ENCODE measurements at regions not wholly inside any gene's neighbourhood (a gene's known extent, or its start where the extent isn't known, plus 50 kb on each side); places are given as distances from the start of the nearest gene placed in this dataset.

DNA sequence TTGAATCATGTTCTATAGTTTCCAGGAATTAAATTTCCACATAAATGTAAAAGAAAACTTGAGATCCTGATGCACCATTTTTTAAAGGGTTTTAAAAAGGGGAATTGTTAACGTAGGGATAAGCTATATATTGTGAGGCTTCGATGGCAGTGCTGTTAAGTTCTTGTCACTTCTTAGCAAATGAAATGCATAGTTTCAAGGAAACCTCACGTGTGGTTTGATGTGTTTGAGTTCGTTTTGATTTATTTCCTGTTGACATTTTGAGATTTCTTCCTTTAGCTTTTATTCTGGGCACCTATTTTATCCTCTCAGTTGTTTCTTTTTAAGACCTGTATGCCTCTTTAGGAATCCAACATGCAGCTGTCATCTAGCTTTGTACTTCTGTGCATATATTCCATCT, 301.0 kb downstream of the DOCK8 start:
- Histone ChIP-seq H3K27me3 (ENCODE audit: control insufficient read depth in 3 of 3, insufficient read depth in 3 of 3, low read length in 3 of 3) (no peaks in the 10 kb centered on the region), H3K36me3 (ENCODE audit: control insufficient read depth in 3 of 3, insufficient read depth in 3 of 3, low read length in 3 of 3) (no peaks in the 10 kb centered on the region), H3K27ac (ENCODE audit: low read depth, low read length) (no peak overlapping the region), H3K4me1 (ENCODE audit: control insufficient read depth in 3 of 3, insufficient read depth in 3 of 3, low read length in 3 of 3) (no peaks in the 10 kb centered on the region), H3K4me3 (ENCODE audit: low read length in 3 of 3) (no peak overlapping the region), H3K9me3 (ENCODE audit: control insufficient read depth in 3 of 3, low read length in 3 of 3) (no peaks in the 10 kb centered on the region), H3K9ac (ENCODE audit: low read depth in 1 of 3, low read length in 3 of 3) (no peak overlapping the region)

DNA sequence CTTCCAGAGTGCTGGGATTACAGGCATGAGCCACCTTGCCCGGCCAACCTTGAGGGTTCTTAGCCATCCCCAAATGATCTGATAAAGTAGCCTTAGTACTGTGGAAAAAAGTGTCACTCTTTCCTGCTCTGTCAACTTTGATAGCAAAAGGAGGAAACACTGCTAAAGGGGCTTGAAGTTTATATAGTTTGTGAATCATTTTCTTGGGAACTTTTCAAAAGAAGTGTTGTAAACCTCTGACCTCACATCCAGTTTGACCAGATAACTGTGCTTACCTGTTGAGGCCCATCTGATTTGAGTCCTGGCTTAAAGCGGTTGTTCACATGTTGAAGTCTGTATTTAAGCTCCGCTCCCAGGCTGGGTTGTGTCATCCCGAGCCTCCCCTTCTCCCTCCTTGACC, 303.3 kb downstream of the DOCK8 start:
- H3K27me3 ChIP-seq (ENCODE audit: control insufficient read depth in 3 of 3, insufficient read depth in 3 of 3, low read length in 3 of 3) = no peaks in the 10 kb centered on the region
- no peaks in the 10 kb centered on the region for H3K9me3 ChIP-seq (ENCODE audit: control insufficient read depth in 3 of 3, low read length in 3 of 3)
- peaks cover 0 to 4% (median 0%) of the 10 kb centered on the region in 3 donors for H3K4me1 ChIP-seq (ENCODE audit: control insufficient read depth in 3 of 3, insufficient read depth in 3 of 3, low read length in 3 of 3)
- no peak overlapping the region for H3K4me3 ChIP-seq (ENCODE audit: low read length in 3 of 3)
- no peak overlapping the region for H3K9ac ChIP-seq (ENCODE audit: low read depth in 1 of 3, low read length in 3 of 3)
- H3K27ac ChIP-seq (ENCODE audit: low read depth, low read length) = no peak overlapping the region
- H3K36me3 ChIP-seq (ENCODE audit: control insufficient read depth in 3 of 3, insufficient read depth in 3 of 3, low read length in 3 of 3) = no peaks in the 10 kb centered on the region

DNA sequence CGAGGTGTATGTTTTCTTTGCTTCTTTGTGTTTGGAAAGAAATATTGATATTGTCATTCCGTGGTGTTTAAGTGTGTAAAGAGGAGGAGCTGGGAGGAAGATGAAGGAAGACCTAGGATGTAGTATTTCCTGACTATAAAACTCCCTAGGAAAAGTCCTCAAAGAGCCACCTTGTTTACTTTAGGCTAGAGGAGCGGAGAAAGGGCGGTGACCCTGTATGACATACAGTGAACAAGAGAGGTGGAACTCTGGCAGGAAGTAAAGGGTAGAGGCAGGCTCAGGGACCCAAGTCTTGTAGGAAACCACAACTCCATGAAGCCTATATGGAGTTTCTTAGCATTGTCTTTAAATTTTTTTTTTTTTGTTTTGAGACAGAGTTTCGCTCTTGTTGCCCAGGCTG, 303.9 kb downstream of the DOCK8 start:
- no peaks in the 10 kb centered on the region for H3K9me3 ChIP-seq (ENCODE audit: control insufficient read depth in 3 of 3, low read length in 3 of 3)
- H3K27ac ChIP-seq (ENCODE audit: low read depth, low read length) = no peak overlapping the region
- no peak overlapping the region for H3K9ac ChIP-seq (ENCODE audit: low read depth in 1 of 3, low read length in 3 of 3)
- H3K36me3 ChIP-seq (ENCODE audit: control insufficient read depth in 3 of 3, insufficient read depth in 3 of 3, low read length in 3 of 3) = no peaks in the 10 kb centered on the region
- H3K4me3 ChIP-seq (ENCODE audit: low read length in 3 of 3) = no peak overlapping the region
- H3K4me1 ChIP-seq (ENCODE audit: control insufficient read depth in 3 of 3, insufficient read depth in 3 of 3, low read length in 3 of 3) = peaks cover 0 to 4% (median 0%) of the 10 kb centered on the region in 3 donors
- H3K27me3 ChIP-seq (ENCODE audit: control insufficient read depth in 3 of 3, insufficient read depth in 3 of 3, low read length in 3 of 3) = no peaks in the 10 kb centered on the region

DNA sequence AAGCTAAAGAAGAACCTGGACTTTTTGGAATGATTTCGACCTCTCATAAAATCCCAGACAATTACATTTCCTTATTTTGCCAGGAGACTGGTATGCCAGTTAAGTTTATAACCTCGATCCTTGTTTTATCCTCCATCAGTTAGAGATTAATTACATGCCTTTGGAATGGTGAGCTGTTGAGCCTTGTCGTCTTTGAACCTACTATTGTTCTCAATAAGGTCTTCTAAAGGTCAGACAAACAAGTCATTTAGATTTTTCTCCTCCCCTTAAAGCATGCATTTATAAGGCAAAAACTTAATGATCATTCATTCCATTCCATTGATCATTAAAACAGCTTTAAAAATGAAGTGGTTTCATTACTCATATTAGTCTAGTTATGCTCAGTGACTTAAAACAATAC, 304.9 kb downstream of the DOCK8 start:
- Histone ChIP-seq H3K4me3 (ENCODE audit: low read length in 3 of 3) (no peak overlapping the region), H3K9ac (ENCODE audit: low read depth in 1 of 3, low read length in 3 of 3) (no peak overlapping the region), H3K36me3 (ENCODE audit: control insufficient read depth in 3 of 3, insufficient read depth in 3 of 3, low read length in 3 of 3) (no peaks in the 10 kb centered on the region), H3K4me1 (ENCODE audit: control insufficient read depth in 3 of 3, insufficient read depth in 3 of 3, low read length in 3 of 3) (peaks cover 0 to 4% (median 2%) of the 10 kb centered on the region in 3 donors), H3K9me3 (ENCODE audit: control insufficient read depth in 3 of 3, low read length in 3 of 3) (no peaks in the 10 kb centered on the region), H3K27ac (ENCODE audit: low read depth, low read length) (no peak overlapping the region), H3K27me3 (ENCODE audit: control insufficient read depth in 3 of 3, insufficient read depth in 3 of 3, low read length in 3 of 3) (no peaks in the 10 kb centered on the region)

DNA sequence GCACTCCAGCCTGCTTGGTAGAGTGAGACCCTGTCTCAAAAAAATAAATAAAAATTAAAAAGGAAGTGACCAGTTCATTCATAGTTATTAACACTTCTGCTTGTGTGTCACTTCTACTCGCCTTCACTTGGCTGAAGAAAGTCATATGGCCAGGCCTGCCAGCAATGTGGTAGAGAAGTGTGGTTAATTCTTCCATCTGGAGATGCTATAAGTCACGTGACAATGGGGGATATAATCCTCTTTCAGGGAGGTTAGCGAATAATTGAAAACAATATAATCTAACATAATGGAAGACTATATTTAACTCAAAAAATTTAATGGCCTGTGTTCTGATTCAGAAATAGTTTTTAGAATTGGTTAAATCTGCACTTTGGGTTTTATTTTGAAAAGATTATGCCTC, 305.6 kb downstream of the DOCK8 start:
- Histone ChIP-seq H3K9me3 (ENCODE audit: control insufficient read depth in 3 of 3, low read length in 3 of 3) (no peaks in the 10 kb centered on the region), H3K27me3 (ENCODE audit: control insufficient read depth in 3 of 3, insufficient read depth in 3 of 3, low read length in 3 of 3) (no peaks in the 10 kb centered on the region), H3K4me3 (ENCODE audit: low read length in 3 of 3) (no peak overlapping the region), H3K9ac (ENCODE audit: low read depth in 1 of 3, low read length in 3 of 3) (no peak overlapping the region), H3K4me1 (ENCODE audit: control insufficient read depth in 3 of 3, insufficient read depth in 3 of 3, low read length in 3 of 3) (peaks cover 0 to 4% (median 2%) of the 10 kb centered on the region in 3 donors), H3K27ac (ENCODE audit: low read depth, low read length) (no peak overlapping the region), H3K36me3 (ENCODE audit: control insufficient read depth in 3 of 3, insufficient read depth in 3 of 3, low read length in 3 of 3) (no peaks in the 10 kb centered on the region)

DNA sequence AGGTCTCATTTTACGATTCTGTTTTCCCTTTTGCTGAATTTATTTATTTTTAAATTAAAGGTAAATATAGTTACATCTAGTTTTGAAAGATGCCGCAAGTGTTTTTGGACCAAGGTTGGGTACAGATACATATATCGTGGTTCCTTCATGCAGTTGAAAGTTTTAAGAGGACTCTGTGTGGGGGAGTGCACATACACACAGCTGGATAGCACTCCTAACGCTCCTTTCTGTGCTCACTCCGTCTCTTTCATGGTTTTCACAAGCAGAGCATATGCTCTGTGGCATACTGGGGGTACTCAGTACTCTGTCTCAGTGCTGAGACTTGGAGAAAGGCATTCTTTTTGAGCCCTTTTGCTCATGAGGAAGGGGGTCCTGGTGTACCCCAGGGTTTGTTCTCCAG, 307.5 kb downstream of the DOCK8 start:
- Histone ChIP-seq H3K9me3 (ENCODE audit: control insufficient read depth in 3 of 3, low read length in 3 of 3) (no peaks in the 10 kb centered on the region), H3K27ac (ENCODE audit: low read depth, low read length) (no peak overlapping the region), H3K36me3 (ENCODE audit: control insufficient read depth in 3 of 3, insufficient read depth in 3 of 3, low read length in 3 of 3) (no peaks in the 10 kb centered on the region), H3K4me3 (ENCODE audit: low read length in 3 of 3) (no peak overlapping the region), H3K9ac (ENCODE audit: low read depth in 1 of 3, low read length in 3 of 3) (no peak overlapping the region), H3K27me3 (ENCODE audit: control insufficient read depth in 3 of 3, insufficient read depth in 3 of 3, low read length in 3 of 3) (no peaks in the 10 kb centered on the region), H3K4me1 (ENCODE audit: control insufficient read depth in 3 of 3, insufficient read depth in 3 of 3, low read length in 3 of 3) (peaks cover 0 to 4% (median 2%) of the 10 kb centered on the region in 3 donors)

DNA sequence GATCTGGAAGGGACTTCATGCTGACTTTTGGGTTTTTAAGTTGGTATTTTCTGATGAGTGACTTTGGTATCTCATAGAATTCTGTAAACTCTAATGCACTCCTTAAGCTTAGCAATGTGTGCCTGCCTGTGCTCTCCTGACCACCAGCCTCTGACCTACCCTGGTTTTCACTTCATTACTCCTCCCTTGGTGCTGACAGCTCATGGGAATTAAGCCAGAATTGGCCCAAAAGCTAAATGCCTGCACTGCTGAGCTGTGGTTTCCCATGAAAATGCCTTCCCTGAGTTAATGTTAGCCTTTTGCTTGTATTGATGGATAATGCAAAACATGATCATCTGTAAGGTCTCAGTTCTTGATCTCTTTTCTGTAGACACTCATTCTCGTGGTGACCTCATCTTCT, 308.0 kb downstream of the DOCK8 start:
- Histone ChIP-seq H3K4me1 (ENCODE audit: control insufficient read depth in 3 of 3, insufficient read depth in 3 of 3, low read length in 3 of 3) (peaks cover 0 to 4% (median 2%) of the 10 kb centered on the region in 3 donors), H3K27me3 (ENCODE audit: control insufficient read depth in 3 of 3, insufficient read depth in 3 of 3, low read length in 3 of 3) (no peaks in the 10 kb centered on the region), H3K4me3 (ENCODE audit: low read length in 3 of 3) (no peak overlapping the region), H3K9me3 (ENCODE audit: control insufficient read depth in 3 of 3, low read length in 3 of 3) (no peaks in the 10 kb centered on the region), H3K27ac (ENCODE audit: low read depth, low read length) (no peak overlapping the region), H3K36me3 (ENCODE audit: control insufficient read depth in 3 of 3, insufficient read depth in 3 of 3, low read length in 3 of 3) (no peaks in the 10 kb centered on the region), H3K9ac (ENCODE audit: low read depth in 1 of 3, low read length in 3 of 3) (no peak overlapping the region)

DNA sequence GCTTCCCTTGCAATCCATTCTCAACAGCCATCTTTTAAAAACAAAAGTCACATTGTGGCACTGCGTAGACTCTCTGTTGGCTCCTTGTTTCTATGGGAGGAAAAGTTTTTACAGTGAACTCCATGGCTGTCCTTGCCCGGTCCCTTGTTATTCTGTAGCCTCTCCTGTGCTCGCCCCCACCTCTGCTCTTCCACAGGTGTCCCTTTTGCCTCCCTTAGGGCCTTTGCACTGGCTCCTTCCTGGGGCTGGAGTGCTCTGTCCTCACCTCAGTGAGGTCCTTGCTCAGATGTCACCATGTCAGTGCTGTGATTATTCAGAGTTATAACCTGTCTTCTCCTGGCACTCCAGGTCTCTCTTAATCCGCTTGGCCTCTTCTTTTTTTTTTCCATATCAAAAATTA, 308.8 kb downstream of the DOCK8 start:
- Histone ChIP-seq H3K4me3 (ENCODE audit: low read length in 3 of 3) (no peak overlapping the region), H3K4me1 (ENCODE audit: control insufficient read depth in 3 of 3, insufficient read depth in 3 of 3, low read length in 3 of 3) (peaks cover 0 to 4% (median 2%) of the 10 kb centered on the region in 3 donors), H3K36me3 (ENCODE audit: control insufficient read depth in 3 of 3, insufficient read depth in 3 of 3, low read length in 3 of 3) (no peaks in the 10 kb centered on the region), H3K27ac (ENCODE audit: low read depth, low read length) (no peak overlapping the region), H3K9ac (ENCODE audit: low read depth in 1 of 3, low read length in 3 of 3) (no peak overlapping the region), H3K9me3 (ENCODE audit: control insufficient read depth in 3 of 3, low read length in 3 of 3) (no peaks in the 10 kb centered on the region), H3K27me3 (ENCODE audit: control insufficient read depth in 3 of 3, insufficient read depth in 3 of 3, low read length in 3 of 3) (no peaks in the 10 kb centered on the region)

DNA sequence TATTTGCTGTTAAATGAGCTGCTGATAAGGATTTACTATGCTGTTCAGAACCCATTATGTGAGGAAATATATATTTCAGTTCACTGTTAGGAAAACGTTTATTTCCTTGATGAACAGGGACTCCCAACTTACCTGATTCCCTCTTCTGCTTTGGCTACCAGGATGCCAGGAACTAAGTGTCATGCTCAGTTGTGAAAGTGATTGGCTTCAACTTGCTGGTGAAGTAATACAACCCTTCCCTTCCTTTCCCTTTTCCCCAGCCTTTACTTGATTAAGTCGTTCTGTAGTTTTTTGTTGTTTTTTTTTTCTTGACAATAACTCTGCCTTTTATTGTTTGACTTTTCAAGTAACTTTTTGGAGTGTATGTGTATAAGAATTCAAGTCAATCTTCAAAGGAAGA, 309.3 kb downstream of the DOCK8 start:
- H3K4me1 ChIP-seq (ENCODE audit: control insufficient read depth in 3 of 3, insufficient read depth in 3 of 3, low read length in 3 of 3) = peaks cover 0 to 4% (median 2%) of the 10 kb centered on the region in 3 donors
- no peak overlapping the region for H3K27ac ChIP-seq (ENCODE audit: low read depth, low read length)
- H3K9me3 ChIP-seq (ENCODE audit: control insufficient read depth in 3 of 3, low read length in 3 of 3) = no peaks in the 10 kb centered on the region
- H3K9ac ChIP-seq (ENCODE audit: low read depth in 1 of 3, low read length in 3 of 3) = no peak overlapping the region
- no peak overlapping the region for H3K4me3 ChIP-seq (ENCODE audit: low read length in 3 of 3)
- no peaks in the 10 kb centered on the region for H3K27me3 ChIP-seq (ENCODE audit: control insufficient read depth in 3 of 3, insufficient read depth in 3 of 3, low read length in 3 of 3)
- no peaks in the 10 kb centered on the region for H3K36me3 ChIP-seq (ENCODE audit: control insufficient read depth in 3 of 3, insufficient read depth in 3 of 3, low read length in 3 of 3)

DNA sequence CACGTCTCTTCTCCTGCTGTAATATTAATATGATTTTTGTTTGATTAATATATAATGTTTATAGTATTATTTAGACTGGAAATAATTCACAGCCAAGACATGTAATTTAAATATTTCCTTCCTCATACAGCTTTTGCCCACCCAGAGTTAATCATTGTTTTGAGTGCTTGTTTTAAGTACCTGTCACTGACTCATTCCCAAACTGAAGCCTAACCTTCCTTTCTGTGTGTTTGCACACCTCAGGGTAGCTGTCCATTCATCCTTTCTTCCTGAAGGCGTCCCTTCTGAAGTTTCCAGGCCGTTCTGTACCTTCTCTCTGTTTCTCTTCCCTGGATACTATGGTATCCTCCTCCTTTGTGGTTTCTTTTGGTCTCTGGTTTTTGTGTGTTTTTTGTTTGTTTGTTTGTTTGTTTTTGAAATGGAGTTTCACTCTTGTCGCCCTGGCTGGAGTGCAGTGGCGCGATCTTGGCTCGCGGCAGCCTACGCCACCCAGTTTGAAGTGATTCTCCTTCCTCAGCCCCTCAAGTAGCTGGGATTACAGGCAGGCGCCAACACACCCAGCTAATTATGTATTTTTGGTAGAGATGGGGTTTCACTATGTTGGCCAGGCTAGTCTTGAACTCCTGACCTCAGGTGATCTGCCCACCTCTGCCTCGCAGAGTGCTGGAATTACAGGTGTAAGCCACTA, 312.4 kb downstream of the DOCK8 start:
- Histone ChIP-seq H3K27ac (ENCODE audit: low read depth, low read length) (no peak overlapping the region), H3K9ac (ENCODE audit: low read depth in 1 of 3, low read length in 3 of 3) (no peak overlapping the region), H3K4me3 (ENCODE audit: low read length in 3 of 3) (no peak overlapping the region), H3K9me3 (ENCODE audit: control insufficient read depth in 3 of 3, low read length in 3 of 3) (no peaks in the 10 kb centered on the region), H3K4me1 (ENCODE audit: control insufficient read depth in 3 of 3, insufficient read depth in 3 of 3, low read length in 3 of 3) (peaks cover 0 to 4% (median 4%) of the 10 kb centered on the region in 3 donors), H3K36me3 (ENCODE audit: control insufficient read depth in 3 of 3, insufficient read depth in 3 of 3, low read length in 3 of 3) (no peaks in the 10 kb centered on the region), H3K27me3 (ENCODE audit: control insufficient read depth in 3 of 3, insufficient read depth in 3 of 3, low read length in 3 of 3) (no peaks in the 10 kb centered on the region)
